HEK293T (cell line): ENCODE measurements at regions not wholly inside any gene's neighbourhood (a gene's known extent, or its start where the extent isn't known, plus 50 kb on each side); places are given as distances from the start of the nearest gene placed in this dataset.

Source experiments
- BHLHE40 ChIP-seq: fragments of 450-650 bp; IDR thresholded peaks from 2 replicates; pipeline ENCODE4 v1.6.1; 2016; ENCODE audit warnings: mild to moderate bottlenecking, moderate library complexity, borderline replicate concordance
- FOXA1 ChIP-seq: fragments of 450-650 bp; IDR thresholded peaks from 2 replicates; pipeline ENCODE4 v1.6.1; 2016; ENCODE audit warnings: mild to moderate bottlenecking
- FOXK2 ChIP-seq: fragments of 450-650 bp; IDR thresholded peaks from 2 replicates; pipeline ENCODE4 v1.6.1; 2016; ENCODE audit warnings: mild to moderate bottlenecking
- FOXM1 ChIP-seq: fragments of 450-650 bp; IDR thresholded peaks from 2 replicates; pipeline ENCODE4 v1.6.1; 2017; ENCODE audit warnings: mild to moderate bottlenecking, borderline replicate concordance
- HDGF ChIP-seq: fragments of 450-650 bp; IDR thresholded peaks from 2 replicates; pipeline ENCODE4 v1.6.1; 2017; ENCODE audit warnings: antibody characterized with exemption, borderline replicate concordance
- L3MBTL2 ChIP-seq: fragments of 450-650 bp; conservative IDR thresholded peaks from 2 replicates; pipeline ENCODE4 v1.6.1; 2016; ENCODE audit warnings: mild to moderate bottlenecking
- LEF1 ChIP-seq: fragments of 450-650 bp; IDR thresholded peaks from 2 replicates; pipeline ENCODE4 v1.6.1; 2017; ENCODE audit warnings: mild to moderate bottlenecking, borderline replicate concordance
- NFRKB ChIP-seq: fragments of 450-650 bp; IDR thresholded peaks from 2 replicates; pipeline ENCODE4 v1.6.1; 2016; ENCODE audit warnings: mild to moderate bottlenecking, moderate library complexity
- SP1 ChIP-seq: fragments of 450-650 bp; IDR thresholded peaks from 2 replicates; pipeline ENCODE4 v1.6.1; 2017
- TARDBP ChIP-seq: fragments of 450-650 bp; IDR thresholded peaks from 2 replicates; pipeline ENCODE4 v1.6.1; 2016
- TF ChIP-seq, protein P1 (sequence below): fragments of 450-650 bp; IDR thresholded peaks from 2 replicates; pipeline ENCODE4 v1.6.1; 2016

DNA sequence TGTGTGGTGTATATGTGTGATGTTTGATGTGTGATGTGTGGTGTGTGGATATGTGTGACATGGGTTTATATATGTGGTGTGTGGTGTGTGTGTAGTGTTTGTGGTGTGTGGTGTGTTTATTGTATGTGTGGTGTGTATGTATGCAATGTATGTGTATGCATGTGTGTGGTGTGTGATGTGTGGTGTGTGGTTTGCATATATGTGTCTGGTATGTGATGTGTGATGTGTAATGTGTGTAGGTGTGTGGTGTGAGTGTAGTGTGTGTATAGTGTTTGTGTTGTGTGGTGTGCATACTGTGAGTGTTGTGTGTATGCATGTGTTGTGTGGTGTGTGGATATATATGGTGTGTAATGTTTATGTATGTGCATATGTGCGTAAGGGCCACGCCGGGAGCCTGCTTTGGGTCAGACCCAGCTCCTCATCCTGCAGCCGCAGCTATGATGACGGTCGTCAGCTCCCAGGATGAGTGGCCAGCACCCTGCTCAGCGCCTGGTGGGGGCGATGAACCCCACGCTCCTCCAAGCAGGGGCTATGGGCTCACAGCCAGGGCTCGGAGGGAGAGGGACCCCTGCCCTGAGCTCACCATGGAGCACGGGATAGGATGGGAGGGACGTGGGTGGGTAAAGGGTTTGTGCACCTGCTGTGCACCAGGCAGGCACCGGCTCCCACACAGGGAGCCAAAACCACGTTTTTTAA lies 331.3 kb downstream of the EIPR1 start:
- no peak for TF ChIP-seq FOXK2
- no peak for TF ChIP-seq BHLHE40
- no peak for TF ChIP-seq TARDBP
- TF ChIP-seq FOXM1: no peak
- TF ChIP-seq HDGF: no peak
- no peak for TF ChIP-seq SP1
- TF ChIP-seq, protein P1, sequence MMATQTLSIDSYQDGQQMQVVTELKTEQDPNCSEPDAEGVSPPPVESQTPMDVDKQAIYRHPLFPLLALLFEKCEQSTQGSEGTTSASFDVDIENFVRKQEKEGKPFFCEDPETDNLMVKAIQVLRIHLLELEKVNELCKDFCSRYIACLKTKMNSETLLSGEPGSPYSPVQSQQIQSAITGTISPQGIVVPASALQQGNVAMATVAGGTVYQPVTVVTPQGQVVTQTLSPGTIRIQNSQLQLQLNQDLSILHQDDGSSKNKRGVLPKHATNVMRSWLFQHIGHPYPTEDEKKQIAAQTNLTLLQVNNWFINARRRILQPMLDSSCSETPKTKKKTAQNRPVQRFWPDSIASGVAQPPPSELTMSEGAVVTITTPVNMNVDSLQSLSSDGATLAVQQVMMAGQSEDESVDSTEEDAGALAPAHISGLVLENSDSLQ: no peak
- TF ChIP-seq NFRKB: no peak
- TF ChIP-seq L3MBTL2: no peak
- no peak for TF ChIP-seq LEF1
- TF ChIP-seq FOXA1: no peak
